DMS53 treated with DMSO at 0.1 percent for 48 hours (cell line): ENCODE measurements at regions not wholly inside any gene's neighbourhood (a gene's known extent, or its start where the extent isn't known, plus 50 kb on each side); places are given as distances from the start of the nearest gene placed in this dataset.
"Not testable (repeated sequence)": the region's sequence is repeated elsewhere in the genome, so short reads cannot be mapped to it uniquely, and the experiment has no call there.

Source experiments
- DNase-seq: peaks from one replicate; lab custom pipeline; 2025; ENCODE audit not compliant: unreplicated experiment; lab: John Stamatoyannopoulos, UW

- DNase-seq: no peak
Measured at GRCh38 chr22:25390297-25391240, 171.1 kb downstream of the CRYBB2 start.

- DNase-seq: no peak
Measured at GRCh38 chr22:25392584-25392983, 171.9 kb upstream of the GRK3 start.

GRCh38 chr22:25393121-25393805 lies 171.2 kb upstream of the GRK3 start:
- no peak for DNase-seq

GRCh38 chr22:25395468-25395867 lies 169.0 kb upstream of the GRK3 start:
- no peak for DNase-seq

GRCh38 chr22:25395915-25396314 lies 168.6 kb upstream of the GRK3 start:
- no peak for DNase-seq

GRCh38 chr22:25396615-25397200 lies 167.8 kb upstream of the GRK3 start:
- DNase-seq: no peak

GRCh38 chr22:25397616-25398015 lies 166.9 kb upstream of the GRK3 start:
- no peak for DNase-seq

GRCh38 chr22:25398591-25399062 lies 165.8 kb upstream of the GRK3 start:
- DNase-seq: not testable (repeated sequence)

- DNase-seq: no peak
Measured at GRCh38 chr22:25399649-25400151, 164.8 kb upstream of the GRK3 start.

- no peak for DNase-seq
Measured at GRCh38 chr22:25402160-25402500, 162.3 kb upstream of the GRK3 start.

GRCh38 chr22:25402501-25403283 lies 161.8 kb upstream of the GRK3 start:
- no peak for DNase-seq

GRCh38 chr22:25403284-25403810 lies 161.1 kb upstream of the GRK3 start:
- no peak for DNase-seq

GRCh38 chr22:25403811-25404471 lies 160.5 kb upstream of the GRK3 start:
- DNase-seq: no peak

- DNase-seq: no peak
Measured at GRCh38 chr22:25404556-25404927, 159.9 kb upstream of the GRK3 start.

- DNase-seq: no peak
Measured at GRCh38 chr22:25404928-25405816, 159.3 kb upstream of the GRK3 start.

GRCh38 chr22:25405841-25406509 lies 158.5 kb upstream of the GRK3 start:
- no peak for DNase-seq

GRCh38 chr22:25406510-25407210 lies 157.8 kb upstream of the GRK3 start:
- no peak for DNase-seq
